SK-N-MC (cell line): ENCODE measurements at regions not wholly inside any gene's neighbourhood (a gene's known extent, or its start where the extent isn't known, plus 50 kb on each side); places are given as distances from the start of the nearest gene placed in this dataset.

Experiments used
- EZH2 ChIP-seq: fragments of 200-600 bp; sonication (generic); IDR thresholded peaks from one replicate; pipeline ENCODE4 v1.6.1; 2017; ENCODE audit warnings: antibody characterized with exemption
- POLR2AphosphoS5 ChIP-seq: IDR thresholded peaks from 2 replicates; pipeline ENCODE4 v1.6.1; 2012; ENCODE audit warnings: mild to moderate bottlenecking, low read depth, low read length, borderline replicate concordance

DNA sequence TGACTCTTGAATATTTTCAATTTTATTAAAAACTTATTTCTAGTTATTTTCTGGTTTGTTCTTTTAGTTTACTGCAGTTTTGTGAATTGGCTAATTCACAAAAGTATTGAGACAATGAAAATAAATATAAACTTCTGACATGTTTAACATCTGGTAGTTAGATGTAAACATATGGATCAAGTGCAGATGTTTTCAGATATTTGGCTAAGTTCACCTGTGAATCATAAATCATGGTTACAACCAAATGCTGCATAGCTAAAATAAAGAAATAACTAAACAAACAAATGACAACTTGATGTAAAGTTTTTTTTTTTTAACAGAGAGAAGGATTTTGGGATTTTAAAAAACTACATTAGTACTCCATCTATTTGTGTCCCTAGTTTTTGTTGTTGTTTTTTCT lies 484.6 kb downstream of the SLCO4C1 start:
- TF ChIP-seq EZH2 (no peak), POLR2AphosphoS5 (no peak)
